ENCODE measurements at regions not wholly inside any gene's neighbourhood (a gene's known extent, or its start where the extent isn't known, plus 50 kb on each side); places are given as distances from the start of the nearest gene placed in this dataset.

- no peak for DNase-seq (ENCODE audit: low read depth)
Measured at GRCh38 chr3:111311709-111312235, 230.2 kb upstream of the CD96 start.

DNA sequence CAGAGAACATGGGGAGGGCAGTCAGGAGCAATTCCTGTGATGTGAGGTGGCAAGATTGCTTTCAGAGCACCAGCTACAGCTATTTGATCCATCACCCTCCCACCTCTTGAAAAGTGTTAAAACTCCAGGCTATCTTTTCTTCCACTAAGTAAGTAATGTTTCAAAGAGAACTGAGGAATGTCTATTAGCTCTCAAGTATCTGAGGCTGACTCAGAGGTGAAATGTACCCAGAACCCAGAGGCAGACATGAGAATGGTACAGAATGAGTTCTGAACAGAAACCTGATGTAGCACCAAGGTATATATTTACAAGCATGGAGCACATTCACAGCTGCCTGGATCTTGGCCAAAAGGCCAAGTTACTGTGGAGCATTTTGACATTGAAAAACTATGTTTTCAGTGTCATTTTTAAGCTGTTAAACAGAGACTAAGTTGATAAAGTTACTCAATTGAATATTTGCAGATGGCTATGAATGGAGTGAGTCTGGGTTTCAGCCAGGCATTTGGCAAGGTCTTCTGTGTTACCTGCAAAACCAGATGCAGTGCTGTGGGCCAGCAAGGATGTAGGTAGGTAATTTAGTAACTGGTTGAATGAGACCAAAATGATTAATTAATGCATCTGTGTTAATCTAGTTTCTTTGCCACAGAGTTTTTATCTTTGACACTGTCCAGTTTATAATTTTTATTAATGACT lies 227.7 kb upstream of the CD96 start:
- DNase-seq (ENCODE audit: low read depth), result no peak

- no peak for DNase-seq (ENCODE audit: low read depth)
Measured at GRCh38 chr3:111314898-111315297, 227.1 kb upstream of the CD96 start.

DNA sequence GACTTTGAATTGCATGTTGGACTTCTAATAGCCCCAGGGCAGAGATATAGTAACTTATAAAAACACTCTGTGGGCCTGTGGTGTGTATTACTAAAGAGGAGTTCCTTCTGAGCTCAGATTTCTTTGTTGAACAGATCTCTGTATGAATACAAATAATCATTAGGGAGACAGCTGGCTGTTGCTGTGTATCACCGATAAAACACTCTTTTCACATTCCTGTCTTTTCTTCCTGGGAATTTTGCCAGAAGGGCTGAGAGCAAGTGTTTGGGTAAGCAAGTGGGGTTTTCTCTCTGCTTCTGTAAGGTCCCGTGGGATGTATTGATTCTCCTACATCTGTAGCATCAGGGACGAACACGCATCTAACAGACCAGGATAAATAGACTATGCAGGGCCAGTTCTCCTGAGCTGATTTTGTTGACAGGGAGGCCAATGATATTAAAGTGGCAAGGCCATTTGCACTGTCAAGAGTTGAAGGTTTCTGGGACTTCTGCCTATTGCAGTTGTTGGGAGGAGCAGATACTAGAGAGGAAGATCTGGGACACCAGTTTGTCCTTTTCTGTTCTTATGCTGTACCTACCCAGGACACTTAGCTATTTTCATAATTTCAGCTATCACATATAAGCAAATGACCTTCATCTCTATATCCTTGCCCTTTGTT lies 225.9 kb upstream of the CD96 start:
- no peak for DNase-seq (ENCODE audit: low read depth)

DNA sequence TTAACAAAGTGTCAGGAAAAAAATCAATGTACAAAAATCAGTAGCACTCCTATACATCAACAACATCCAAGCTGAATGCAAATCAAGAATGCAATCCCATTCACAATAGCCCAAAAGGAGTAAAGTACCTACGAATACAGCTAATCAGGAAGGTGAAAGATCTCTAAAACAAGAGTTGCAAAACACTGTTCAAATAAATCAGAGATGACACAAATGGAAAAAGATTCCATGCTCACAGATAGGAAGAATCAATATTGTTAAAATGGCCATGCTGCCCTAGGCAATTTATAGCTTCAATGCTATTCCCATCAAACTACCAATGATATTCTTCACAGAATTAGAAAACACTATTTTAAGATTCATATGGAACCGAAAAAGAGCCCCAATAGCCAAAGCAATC lies 223.7 kb upstream of the CD96 start:
- DNase-seq (ENCODE audit: low read depth), result no peak

DNA sequence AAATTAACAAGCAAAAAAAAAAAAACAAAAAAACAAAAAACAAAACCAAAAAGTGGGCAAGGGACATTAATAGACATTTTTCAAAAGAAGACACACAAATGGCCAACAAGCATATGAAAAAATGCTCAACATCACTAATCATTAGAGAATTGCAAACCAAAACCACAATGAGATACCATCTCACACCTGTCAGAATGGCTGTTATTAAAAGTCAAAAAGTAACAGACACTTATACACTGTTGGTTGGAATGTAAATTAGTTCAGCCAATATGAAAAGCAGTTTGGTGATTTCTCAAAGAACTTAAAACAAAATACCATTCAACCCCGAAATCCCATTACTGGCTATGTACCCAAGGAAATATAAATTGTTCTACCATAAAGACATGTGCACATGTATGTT lies 222.4 kb upstream of the CD96 start:
- DNase-seq (ENCODE audit: low read depth), result no peak

GRCh38 chr3:111321786-111322185 lies 220.2 kb upstream of the CD96 start:
- no peak for DNase-seq (ENCODE audit: low read depth)

GRCh38 chr3:111323019-111323418 lies 219.0 kb upstream of the CD96 start:
- no peak for DNase-seq (ENCODE audit: low read depth)

GRCh38 chr3:111324151-111324550 lies 217.8 kb upstream of the CD96 start:
- no peak for DNase-seq (ENCODE audit: low read depth)

GRCh38 chr3:111324645-111325044 lies 217.4 kb upstream of the CD96 start:
- no peak for DNase-seq (ENCODE audit: low read depth)

- no peak for DNase-seq (ENCODE audit: low read depth)
Measured at GRCh38 chr3:111325160-111325718, 216.8 kb upstream of the CD96 start.

- no peak for DNase-seq (ENCODE audit: low read depth)
Measured at GRCh38 chr3:111326144-111326995, 215.6 kb upstream of the CD96 start.

- DNase-seq (ENCODE audit: low read depth), result no peak
Measured at GRCh38 chr3:111331306-111331705, 210.7 kb upstream of the CD96 start.

- no peak for DNase-seq (ENCODE audit: low read depth)
Measured at GRCh38 chr3:111331912-111332311, 210.1 kb upstream of the CD96 start.

GRCh38 chr3:111332488-111333080 lies 209.4 kb upstream of the CD96 start:
- DNase-seq (ENCODE audit: low read depth), result no peak

DNA sequence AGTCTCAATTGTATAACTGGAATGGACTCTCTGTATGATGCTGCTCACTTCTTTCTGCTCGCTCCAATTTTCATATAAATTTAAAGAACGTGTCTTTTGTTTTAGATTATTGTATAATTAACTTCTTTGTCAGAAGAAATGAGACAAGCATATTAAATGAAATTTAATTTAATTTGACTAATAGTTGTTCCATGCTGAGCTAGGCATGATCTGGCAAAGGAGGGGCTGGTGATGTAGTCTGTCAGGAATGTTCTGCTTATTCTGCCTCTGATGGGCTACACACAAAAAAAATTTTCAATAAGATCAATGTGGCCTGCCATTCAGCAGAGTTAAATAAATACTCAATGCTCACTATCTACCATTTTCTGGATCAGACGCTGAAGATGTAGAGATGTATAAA lies 208.4 kb upstream of the CD96 start:
- no peak for DNase-seq (ENCODE audit: low read depth)

DNA sequence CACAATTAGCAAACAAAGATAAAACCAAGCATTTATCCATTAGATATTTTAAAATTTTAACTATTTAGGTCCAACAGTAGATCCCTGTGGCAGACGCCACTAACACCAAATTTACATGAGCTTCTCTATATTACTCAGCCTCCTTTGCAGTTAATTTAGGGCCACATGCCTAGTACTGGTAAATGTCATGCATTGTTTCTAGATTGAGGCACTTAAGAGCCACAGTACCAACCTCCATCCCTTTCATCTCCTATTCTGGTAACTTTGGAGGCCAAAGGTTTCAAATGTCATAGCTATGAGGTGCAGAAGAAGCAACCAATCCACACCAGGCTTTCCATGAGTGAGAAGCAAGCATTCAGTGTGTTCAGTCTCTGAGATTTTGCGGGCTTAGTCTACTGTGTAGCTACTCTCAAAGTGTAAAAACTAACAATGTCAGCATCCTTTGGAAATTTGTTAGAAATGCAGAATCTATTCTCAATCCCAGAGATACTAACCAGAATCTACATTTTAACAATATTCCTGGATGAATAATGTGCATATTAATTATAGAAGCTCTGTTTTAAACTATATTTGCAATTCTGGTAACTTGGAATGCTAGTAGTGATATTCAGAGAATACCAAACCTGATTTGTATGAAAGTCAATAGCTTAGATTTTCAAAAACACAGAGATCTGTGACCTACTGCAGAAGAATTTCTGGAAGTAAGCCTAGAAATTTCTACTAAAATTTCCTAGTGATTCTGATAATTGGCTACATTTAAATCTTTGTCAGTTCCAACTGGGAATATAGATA lies 206.3 kb upstream of the CD96 start:
- DNase-seq (ENCODE audit: low read depth), result no peak

DNA sequence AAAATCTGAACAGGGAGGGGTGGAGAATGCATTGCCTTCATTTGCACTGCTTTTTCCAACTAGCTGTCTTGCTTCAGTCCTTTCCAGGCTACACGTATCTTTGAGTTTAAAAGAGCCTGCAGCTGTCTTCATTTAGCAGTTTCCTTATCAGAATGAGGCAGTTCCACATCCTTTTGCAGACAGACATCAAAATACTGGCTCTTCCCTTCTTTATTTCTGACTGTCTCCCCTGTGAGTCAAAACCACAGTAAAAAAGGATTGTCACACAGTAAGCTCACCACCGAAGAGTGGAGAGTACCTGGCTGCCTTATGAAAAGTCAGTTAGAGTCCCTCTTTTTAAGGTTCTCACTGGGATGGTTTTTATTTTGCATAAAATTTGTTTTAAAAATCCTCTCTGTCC lies 205.5 kb upstream of the CD96 start:
- no peak for DNase-seq (ENCODE audit: low read depth)

DNA sequence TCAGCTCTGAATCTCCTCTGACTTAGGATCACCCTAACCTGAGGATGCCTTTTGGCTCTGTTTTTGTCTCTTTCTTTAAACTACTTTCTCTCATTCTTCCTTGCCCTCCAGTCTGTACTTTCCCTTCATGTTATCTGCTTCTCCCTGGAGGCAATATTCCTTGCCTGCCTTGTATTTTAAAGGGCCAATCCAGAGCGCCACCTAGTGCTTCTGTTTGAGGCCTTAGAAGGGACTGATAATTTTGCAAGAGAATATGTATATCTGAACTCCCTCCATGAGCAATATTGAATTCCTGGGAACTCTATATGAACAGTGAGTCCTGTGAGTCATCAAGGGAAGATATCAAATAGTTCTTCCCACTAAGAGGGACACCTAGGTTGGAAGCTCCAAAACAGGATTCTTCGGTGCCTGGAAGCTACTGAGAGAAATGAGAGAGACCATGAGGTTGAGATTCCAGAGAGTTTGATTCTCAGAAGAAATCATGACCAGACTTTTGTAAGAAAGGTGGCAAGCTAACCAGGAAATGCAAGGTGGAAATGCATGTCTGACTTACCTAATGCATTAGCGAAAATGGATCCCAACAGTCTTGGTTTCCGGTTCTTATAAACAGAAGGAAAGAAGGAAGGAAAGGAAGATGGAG lies 203.8 kb upstream of the CD96 start:
- peak; percentile 1 for DNase-seq (ENCODE audit: low read depth)

- no peak for DNase-seq (ENCODE audit: low read depth)
Measured at GRCh38 chr3:111339017-111339416, 203.0 kb upstream of the CD96 start.

GRCh38 chr3:111351334-111351733 lies 190.7 kb upstream of the CD96 start:
- no peak for DNase-seq (ENCODE audit: low read depth)

Measured in activated gamma-delta T cell treated with anti-CD3 and anti-CD28 coated beads, Interleukin-2, amount 50 U/mL, for 16 hours (primary cell).